Tibial nerve (tissue), 4 donors: ENCODE measurements at regions not wholly inside any gene's neighbourhood (a gene's known extent, or its start where the extent isn't known, plus 50 kb on each side); places are given as distances from the start of the nearest gene placed in this dataset.
A peak's percentile ranks its signal among the peaks of the same experiment; 100 is the strongest.

ENCODE experiments used
- DNase-seq, 2 donors: peaks; one replicate each; pipeline ENCODE4 v3.0.0-alpha.2; 2019; ENCODE audit warnings: low spot score in 2 of 2
- H3K27ac ChIP-seq, 4 donors: fragments of 200-600 bp; sonication (generic) in 3 of 4; one replicate each; pipeline ENCODE4 v1.5.1; 2017 to 2019; ENCODE audit warnings: mild to moderate bottlenecking in 1 of 4
- H3K27me3 ChIP-seq, 2 donors: fragments of 200-600 bp; sonication (generic) in 1 of 2; one replicate each; pipeline versions ENCODE4 v1.5.1 to v1.6.0; 2017 to 2019
- H3K36me3 ChIP-seq, 3 donors: fragments of 200-600 bp; sonication (generic); one replicate each; pipeline ENCODE4 v1.5.1; 2018 to 2019
- H3K4me1 ChIP-seq, 4 donors: fragments of 200-600 bp; sonication (generic) in 3 of 4; one replicate each; pipeline ENCODE4 v1.5.1; 2017 to 2019
- H3K4me3 ChIP-seq, 4 donors: fragments of 200-600 bp; sonication (generic) in 3 of 4; one replicate each; pipeline ENCODE4 v1.5.1; 2017 to 2019; ENCODE audit warnings: mild to moderate bottlenecking in 1 of 4, moderate library complexity in 1 of 4
- H3K9me3 ChIP-seq, 4 donors: fragments of 200-600 bp; sonication (generic) in 3 of 4; one replicate each; pipeline ENCODE4 v1.5.1; 2017 to 2019
- CTCF ChIP-seq, 5 experiments: fragments of 200-600 bp in 3 of 5; fragments of 450-650 bp in 2 of 5; sonication (generic) in 3 of 5; IDR thresholded peaks; one replicate each; pipeline ENCODE4 v1.5.1; 2016 to 2019; ENCODE audit warnings: antibody characterized with exemption in 5 of 5, mild to moderate bottlenecking in 3 of 5, moderate library complexity in 2 of 5
- EP300 ChIP-seq, 2 donors: sonication (generic); formaldehyde crosslinking; IDR thresholded peaks; one replicate each; pipeline ENCODE4 v1.6.1; 2017; ENCODE audit warnings: antibody characterized with exemption in 2 of 2, mild to moderate bottlenecking in 1 of 2
- POLR2A ChIP-seq, 2 donors: fragments of 450-650 bp; IDR thresholded peaks; one replicate each; pipeline ENCODE4 v1.6.1; 2017; ENCODE audit warnings: antibody characterized with exemption in 2 of 2, mild to moderate bottlenecking in 2 of 2, moderate library complexity in 2 of 2
- WGBS, 2 donors: methylation state at CpG; one replicate each; pipeline ENCODE4 v1.1.5; 2018; 5-methylcytosine and 5-hydroxymethylcytosine counted together

GRCh38 chr16:64478252-64478906 lies 643.5 kb downstream of the CDH11 start:
- 34 to 39% methylated on average over 5 of the region's 5 CpGs for WGBS, 2 donors
- H3K27ac ChIP-seq, result no peak overlapping the region
- no peak overlapping the region for H3K4me3 ChIP-seq
- no peak for DNase-seq
- TF ChIP-seq POLR2A (IDR thresholded peaks at IDR 0.05) (no peak), EP300 (IDR thresholded peaks at IDR 0.05) (peak in 1 of 2 donors; percentile 18), CTCF (IDR thresholded peaks at IDR 0.05) (no peak)
- H3K27me3 ChIP-seq, result no peaks in the 10 kb centered on the region
- H3K4me1 ChIP-seq, result peaks cover 0 to 19% (median 0%) of the 10 kb centered on the region in 4 donors
- peaks cover 0 to 3% (median 0%) of the 10 kb centered on the region in 4 donors for H3K9me3 ChIP-seq
- H3K36me3 ChIP-seq, result no peaks in the 10 kb centered on the region

GRCh38 chr16:64475627-64476351 lies 646.1 kb downstream of the CDH11 start:
- WGBS, 2 donors, result 52 to 54% methylated on average over 11 of the region's 11 CpGs

GRCh38 chr16:64470916-64471315 lies 650.9 kb downstream of the CDH11 start:
- WGBS, 2 donors, result 63 to 76% methylated on average over 2 of the region's 2 CpGs
- Histone ChIP-seq H3K36me3 (no peaks in the 10 kb centered on the region), H3K4me3 (no peak overlapping the region), H3K9me3 (peaks cover 0 to 4% (median 0%) of the 10 kb centered on the region in 4 donors), H3K27ac (no peak overlapping the region), H3K4me1 (peaks cover 0 to 9% (median 0%) of the 10 kb centered on the region in 4 donors), H3K27me3 (no peaks in the 10 kb centered on the region)
- TF ChIP-seq POLR2A (IDR thresholded peaks at IDR 0.05), result no peak
- TF ChIP-seq EP300 (IDR thresholded peaks at IDR 0.05), result no peak
- TF ChIP-seq CTCF (IDR thresholded peaks at IDR 0.05), result no peak
- DNase-seq, result no peak

More at GRCh38 chr16:64475627-64476351, 646.1 kb downstream of the CDH11 start:
- no peak for DNase-seq
- Histone ChIP-seq H3K27ac (peak overlapping the region in 1 of 4 donors; percentile 7), H3K36me3 (no peaks in the 10 kb centered on the region), H3K4me3 (no peak overlapping the region), H3K9me3 (peaks cover 0 to 3% (median 0%) of the 10 kb centered on the region in 4 donors), H3K4me1 (peaks cover 0 to 19% (median 0%) of the 10 kb centered on the region in 4 donors), H3K27me3 (no peaks in the 10 kb centered on the region)
- no peak for TF ChIP-seq CTCF (IDR thresholded peaks at IDR 0.05)
- TF ChIP-seq EP300 (IDR thresholded peaks at IDR 0.05), result no peak
- no peak for TF ChIP-seq POLR2A (IDR thresholded peaks at IDR 0.05)

- TF ChIP-seq CTCF (IDR thresholded peaks at IDR 0.05), result peak in 1 of 5 experiments; percentile 6
- no peak for TF ChIP-seq POLR2A (IDR thresholded peaks at IDR 0.05)
- 75 to 88% methylated on average over 2 of the region's 2 CpGs for WGBS, 2 donors
- peak in 1 of 2 donors; percentile 6 for DNase-seq
- H3K9me3 ChIP-seq, result peaks cover 0 to 5% (median 0%) of the 10 kb centered on the region in 4 donors
- no peaks in the 10 kb centered on the region for H3K36me3 ChIP-seq
- H3K27me3 ChIP-seq, result no peaks in the 10 kb centered on the region
- H3K4me1 ChIP-seq, result peaks cover 0 to 6% (median 0%) of the 10 kb centered on the region in 4 donors
- H3K27ac ChIP-seq, result no peak overlapping the region
- no peak overlapping the region for H3K4me3 ChIP-seq
These were observed 651.8 kb downstream of the CDH11 start for GRCh38 chr16:64469906-64470702.
